ENCODE measurements at regions not wholly inside any gene's neighbourhood (a gene's known extent, or its start where the extent isn't known, plus 50 kb on each side); places are given as distances from the start of the nearest gene placed in this dataset.

DNA sequence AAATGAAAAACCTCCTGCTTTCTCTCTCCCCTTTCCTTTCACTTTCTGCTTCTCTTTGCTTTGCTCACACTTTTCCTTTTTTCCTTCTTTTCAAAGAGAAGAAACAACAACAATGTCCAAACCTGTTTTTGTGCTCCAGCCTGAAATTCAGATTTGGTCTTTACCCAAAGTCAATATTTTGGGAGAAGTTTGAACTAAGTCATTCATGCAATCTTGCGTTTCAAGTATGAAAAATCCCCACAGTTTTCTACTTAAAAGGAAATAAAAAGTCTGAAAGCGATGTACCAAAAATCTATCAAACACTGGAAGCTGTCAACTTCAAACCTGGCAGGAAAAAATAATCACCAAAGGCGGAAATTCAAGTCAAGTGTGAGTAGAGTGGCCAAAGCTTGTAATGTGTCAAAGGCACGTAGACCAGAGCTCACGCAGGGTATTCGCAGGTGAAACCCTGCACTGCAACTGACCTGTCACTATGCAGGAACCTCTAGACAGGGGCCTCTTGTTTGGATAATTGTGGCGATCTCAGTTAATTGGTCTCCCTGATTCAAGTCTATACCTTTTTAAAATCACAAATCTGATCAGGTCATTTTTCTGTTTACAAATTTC, 118.8 kb upstream of the GALNT15 start:
- Histone ChIP-seq H3K4me3 (no peak overlapping the region), H3K36me3 (ENCODE audit: control insufficient read depth in 2 of 2, insufficient read depth in 2 of 2, low read length in 1 of 2) (no peaks in the 10 kb centered on the region), H3K9me3 (replicated peaks; ENCODE audit: control insufficient read depth, insufficient read depth, low read length) (no peaks in the 10 kb centered on the region), H3K4me2 (ENCODE audit: control insufficient read depth, insufficient read depth) (no peak overlapping the region), H3K27me3 (replicated peaks in 1 of 2; ENCODE audit: control insufficient read depth in 2 of 2, insufficient read depth in 2 of 2, low read length in 1 of 2) (no peaks in the 10 kb centered on the region), H4K20me1 (ENCODE audit: control insufficient read depth, insufficient read depth) (no peaks in the 10 kb centered on the region), H3K79me2 (ENCODE audit: control insufficient read depth, insufficient read depth, low read length) (no peaks in the 10 kb centered on the region), H3K4me1 (ENCODE audit: control insufficient read depth, insufficient read depth, low read length) (no peaks in the 10 kb centered on the region), H2AFZ (ENCODE audit: control insufficient read depth, low read depth, low read length) (no peak overlapping the region), H3K27ac (ENCODE audit: control insufficient read depth, insufficient read depth) (no peak overlapping the region), H3K9ac (ENCODE audit: control insufficient read depth, insufficient read depth, low read length) (no peak overlapping the region)
- ChIA-PET RAD21 (ENCODE audit: unreplicated experiment) (no interaction called here), POLR2A (no interaction called here), CTCF (interaction anchor here (1.0 kb wide), 1 partner anchor 188 kb away, joined by 3 read pairs; no protein-coding TSS in a partner anchor), SMC1A (ENCODE audit: uncharacterized antibody, unreplicated experiment) (no interaction called here)
- TF ChIP-seq MEF2B (IDR thresholded peaks at IDR 0.05; ENCODE audit: partially characterized antibody, poor library complexity, severe bottlenecking), result no peak
- no peak for TF ChIP-seq LARP7 (IDR thresholded peaks at IDR 0.05)
- no peak for TF ChIP-seq ZNF384 (IDR thresholded peaks at IDR 0.05; ENCODE audit: borderline replicate concordance, low read depth, low read length)
- TF ChIP-seq, protein P1, sequence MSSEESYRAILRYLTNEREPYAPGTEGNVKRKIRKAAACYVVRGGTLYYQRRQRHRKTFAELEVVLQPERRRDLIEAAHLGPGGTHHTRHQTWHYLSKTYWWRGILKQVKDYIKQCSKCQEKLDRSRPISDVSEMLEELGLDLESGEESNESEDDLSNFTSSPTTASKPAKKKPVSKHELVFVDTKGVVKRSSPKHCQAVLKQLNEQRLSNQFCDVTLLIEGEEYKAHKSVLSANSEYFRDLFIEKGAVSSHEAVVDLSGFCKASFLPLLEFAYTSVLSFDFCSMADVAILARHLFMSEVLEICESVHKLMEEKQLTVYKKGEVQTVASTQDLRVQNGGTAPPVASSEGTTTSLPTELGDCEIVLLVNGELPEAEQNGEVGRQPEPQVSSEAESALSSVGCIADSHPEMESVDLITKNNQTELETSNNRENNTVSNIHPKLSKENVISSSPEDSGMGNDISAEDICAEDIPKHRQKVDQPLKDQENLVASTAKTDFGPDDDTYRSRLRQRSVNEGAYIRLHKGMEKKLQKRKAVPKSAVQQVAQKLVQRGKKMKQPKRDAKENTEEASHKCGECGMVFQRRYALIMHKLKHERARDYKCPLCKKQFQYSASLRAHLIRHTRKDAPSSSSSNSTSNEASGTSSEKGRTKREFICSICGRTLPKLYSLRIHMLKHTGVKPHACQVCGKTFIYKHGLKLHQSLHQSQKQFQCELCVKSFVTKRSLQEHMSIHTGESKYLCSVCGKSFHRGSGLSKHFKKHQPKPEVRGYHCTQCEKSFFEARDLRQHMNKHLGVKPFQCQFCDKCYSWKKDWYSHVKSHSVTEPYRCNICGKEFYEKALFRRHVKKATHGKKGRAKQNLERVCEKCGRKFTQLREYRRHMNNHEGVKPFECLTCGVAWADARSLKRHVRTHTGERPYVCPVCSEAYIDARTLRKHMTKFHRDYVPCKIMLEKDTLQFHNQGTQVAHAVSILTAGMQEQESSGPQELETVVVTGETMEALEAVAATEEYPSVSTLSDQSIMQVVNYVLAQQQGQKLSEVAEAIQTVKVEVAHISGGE (CRISPR knock-in tag; IDR thresholded peaks at IDR 0.05), result no peak
- TF ChIP-seq ZNF217 (IDR thresholded peaks at IDR 0.05), result no peak
- TF ChIP-seq, protein P2, sequence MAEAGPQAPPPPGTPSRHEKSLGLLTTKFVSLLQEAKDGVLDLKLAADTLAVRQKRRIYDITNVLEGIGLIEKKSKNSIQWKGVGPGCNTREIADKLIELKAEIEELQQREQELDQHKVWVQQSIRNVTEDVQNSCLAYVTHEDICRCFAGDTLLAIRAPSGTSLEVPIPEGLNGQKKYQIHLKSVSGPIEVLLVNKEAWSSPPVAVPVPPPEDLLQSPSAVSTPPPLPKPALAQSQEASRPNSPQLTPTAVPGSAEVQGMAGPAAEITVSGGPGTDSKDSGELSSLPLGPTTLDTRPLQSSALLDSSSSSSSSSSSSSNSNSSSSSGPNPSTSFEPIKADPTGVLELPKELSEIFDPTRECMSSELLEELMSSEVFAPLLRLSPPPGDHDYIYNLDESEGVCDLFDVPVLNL (IDR thresholded peaks at IDR 0.05; ENCODE audit: low read depth, low read length), result no peak
- TF ChIP-seq, protein P3, sequence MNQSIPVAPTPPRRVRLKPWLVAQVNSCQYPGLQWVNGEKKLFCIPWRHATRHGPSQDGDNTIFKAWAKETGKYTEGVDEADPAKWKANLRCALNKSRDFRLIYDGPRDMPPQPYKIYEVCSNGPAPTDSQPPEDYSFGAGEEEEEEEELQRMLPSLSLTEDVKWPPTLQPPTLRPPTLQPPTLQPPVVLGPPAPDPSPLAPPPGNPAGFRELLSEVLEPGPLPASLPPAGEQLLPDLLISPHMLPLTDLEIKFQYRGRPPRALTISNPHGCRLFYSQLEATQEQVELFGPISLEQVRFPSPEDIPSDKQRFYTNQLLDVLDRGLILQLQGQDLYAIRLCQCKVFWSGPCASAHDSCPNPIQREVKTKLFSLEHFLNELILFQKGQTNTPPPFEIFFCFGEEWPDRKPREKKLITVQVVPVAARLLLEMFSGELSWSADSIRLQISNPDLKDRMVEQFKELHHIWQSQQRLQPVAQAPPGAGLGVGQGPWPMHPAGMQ (IDR thresholded peaks at IDR 0.05; ENCODE audit: borderline replicate concordance), result no peak
- no peak for TF ChIP-seq CBX5 (IDR thresholded peaks at IDR 0.05; ENCODE audit: low read depth)
- no peak for TF ChIP-seq POLR2AphosphoS2 (IDR thresholded peaks at IDR 0.05; ENCODE audit: low read depth, low read length)
- TF ChIP-seq NFYB (IDR thresholded peaks at IDR 0.05; ENCODE audit: insufficient read depth, low read depth, low read length), result no peak
- no peak for TF ChIP-seq NR2C1 (IDR thresholded peaks at IDR 0.05)
- TF ChIP-seq ETV6 (conservative IDR thresholded peaks at IDR 0.05 in 1 of 2, IDR thresholded peaks at IDR 0.05 in 1 of 2; ENCODE audit: borderline replicate concordance in 1 of 2, low read depth in 1 of 2), result no peak
- no peak for TF ChIP-seq ESRRA (IDR thresholded peaks at IDR 0.05; ENCODE audit: low read length)
- no peak for TF ChIP-seq SUZ12 (IDR thresholded peaks at IDR 0.05; ENCODE audit: unreplicated experiment)
- no peak for TF ChIP-seq CHD2 (IDR thresholded peaks at IDR 0.05; ENCODE audit: borderline replicate concordance, low read depth, low read length)
- no peak for TF ChIP-seq ZNF207 (IDR thresholded peaks at IDR 0.05; ENCODE audit: borderline replicate concordance)
- TF ChIP-seq CHD4 (IDR thresholded peaks at IDR 0.05), result no peak
- TF ChIP-seq CEBPB (IDR thresholded peaks at IDR 0.05; ENCODE audit: borderline replicate concordance in 1 of 2, low read depth in 2 of 2, low read length in 2 of 2), result no peak
- no peak for TF ChIP-seq RB1 (IDR thresholded peaks at IDR 0.05; ENCODE audit: borderline replicate concordance)
- in situ Hi-C loops (cut with MboI), result loop anchor here (10.0 kb wide), 1 partner anchor 499 kb away; no protein-coding TSS in a partner anchor
- DNase-seq (ENCODE audit: low read depth, low spot score) (no peak), ATAC-seq (no peak), FAIRE-seq (no peak)
- 57% methylated on average over 7 of the region's 7 CpGs for WGBS (ENCODE audit: insufficient coverage, insufficient replicate concordance, low lambda C conversion rate, missing lambda C conversion rate)
- intact Hi-C loops (cut with micrococcal nuclease; ENCODE audit: unreplicated experiment), result no loop called here
- BruUV-seq (replicated peaks), result no TSS peak

Data from GM12878 (cell line).